ENCODE measurements at regions not wholly inside any gene's neighbourhood (a gene's known extent, or its start where the extent isn't known, plus 50 kb on each side); places are given as distances from the start of the nearest gene placed in this dataset.

GRCh38 chr1:38476111-38476849 lies 383.3 kb downstream of the RRAGC start:
- H3K79me2 ChIP-seq (replicated peaks; ENCODE audit: insufficient read depth, low read length), result no peaks in the 10 kb centered on the region
- peaks cover 12% of the 10 kb centered on the region for H3F3A ChIP-seq (ENCODE audit: insufficient read depth, low read length, poor library complexity, severe bottlenecking)
- H4K20me1 ChIP-seq (ENCODE audit: insufficient read depth), result no peaks in the 10 kb centered on the region
- no peaks in the 10 kb centered on the region for H3K36me3 ChIP-seq (ENCODE audit: insufficient read depth, low read length)
- no peak for TF ChIP-seq RAD21 (conservative IDR thresholded peaks at IDR 0.05)
- TF ChIP-seq MXI1 (conservative IDR thresholded peaks at IDR 0.05; ENCODE audit: poor library complexity, severe bottlenecking), result no peak
- TF ChIP-seq TAF1 (IDR thresholded peaks at IDR 0.05; ENCODE audit: low read depth), result no peak
- TF ChIP-seq EZH2 (IDR thresholded peaks at IDR 0.05; ENCODE audit: borderline replicate concordance, insufficient read depth, low read length, poor library complexity, severe bottlenecking), result no peak
- no peak for TF ChIP-seq SMC3 (conservative IDR thresholded peaks at IDR 0.05; ENCODE audit: poor library complexity)
- no peak for TF ChIP-seq EP300 (conservative IDR thresholded peaks at IDR 0.05; ENCODE audit: poor library complexity, severe bottlenecking)
- no peak for TF ChIP-seq REST (IDR thresholded peaks at IDR 0.05; ENCODE audit: borderline replicate concordance)
- no peak for TF ChIP-seq CTCF (IDR thresholded peaks at IDR 0.05; ENCODE audit: poor library complexity, severe bottlenecking)
- TF ChIP-seq POLR2AphosphoS5 (IDR thresholded peaks at IDR 0.05), result no peak
- peak overlapping the region; percentile 58 for H3K4me3 ChIP-seq (ENCODE audit: low read length)
- peak overlapping the region; percentile 19 for H2AFZ ChIP-seq (ENCODE audit: low read depth, low read length)
- H3K4me2 ChIP-seq (ENCODE audit: low read length), result peak overlapping the region; percentile 65
- H3K27ac ChIP-seq (ENCODE audit: low read length), result peak overlapping the region; percentile 90
- peak overlapping the region; percentile 61 for H3K9ac ChIP-seq (ENCODE audit: low read length)
- H3K9me3 ChIP-seq (ENCODE audit: low read length), result peaks cover 13% of the 10 kb centered on the region
- peaks cover 31% of the 10 kb centered on the region for H3K27me3 ChIP-seq (ENCODE audit: insufficient read depth, low read depth, low read length)
- no peaks in the 10 kb centered on the region for H3K9me2 ChIP-seq (ENCODE audit: insufficient read depth, low read length)

- no peaks in the 10 kb centered on the region for H4K20me1 ChIP-seq (ENCODE audit: insufficient read depth)
- H3F3A ChIP-seq (ENCODE audit: insufficient read depth, low read length, poor library complexity, severe bottlenecking), result peaks cover 12% of the 10 kb centered on the region
- H2AFZ ChIP-seq (ENCODE audit: low read depth, low read length), result peak overlapping the region; percentile 19
- peak overlapping the region; percentile 58 for H3K4me3 ChIP-seq (ENCODE audit: low read length)
- no peaks in the 10 kb centered on the region for H3K79me2 ChIP-seq (replicated peaks; ENCODE audit: insufficient read depth, low read length)
- no peaks in the 10 kb centered on the region for H3K9me2 ChIP-seq (ENCODE audit: insufficient read depth, low read length)
- H3K9ac ChIP-seq (ENCODE audit: low read length), result peak overlapping the region; percentile 61
- no peaks in the 10 kb centered on the region for H3K36me3 ChIP-seq (ENCODE audit: insufficient read depth, low read length)
- peak overlapping the region; percentile 90 for H3K27ac ChIP-seq (ENCODE audit: low read length)
- H3K4me2 ChIP-seq (ENCODE audit: low read length), result peak overlapping the region; percentile 65
- H3K9me3 ChIP-seq (ENCODE audit: low read length), result peaks cover 13% of the 10 kb centered on the region
- TF ChIP-seq SMC3 (conservative IDR thresholded peaks at IDR 0.05; ENCODE audit: poor library complexity) (no peak), EZH2 (IDR thresholded peaks at IDR 0.05; ENCODE audit: borderline replicate concordance, insufficient read depth, low read length, poor library complexity, severe bottlenecking) (no peak), MXI1 (conservative IDR thresholded peaks at IDR 0.05; ENCODE audit: poor library complexity, severe bottlenecking) (no peak)
- peaks cover 32% of the 10 kb centered on the region for H3K27me3 ChIP-seq (ENCODE audit: insufficient read depth, low read depth, low read length)
Measured at GRCh38 chr1:38475624-38476005, 384.0 kb downstream of the RRAGC start.

Data from neural cell (in vitro differentiated cells).